ENCODE measurements at regions not wholly inside any gene's neighbourhood (a gene's known extent, or its start where the extent isn't known, plus 50 kb on each side); places are given as distances from the start of the nearest gene placed in this dataset.

DNA sequence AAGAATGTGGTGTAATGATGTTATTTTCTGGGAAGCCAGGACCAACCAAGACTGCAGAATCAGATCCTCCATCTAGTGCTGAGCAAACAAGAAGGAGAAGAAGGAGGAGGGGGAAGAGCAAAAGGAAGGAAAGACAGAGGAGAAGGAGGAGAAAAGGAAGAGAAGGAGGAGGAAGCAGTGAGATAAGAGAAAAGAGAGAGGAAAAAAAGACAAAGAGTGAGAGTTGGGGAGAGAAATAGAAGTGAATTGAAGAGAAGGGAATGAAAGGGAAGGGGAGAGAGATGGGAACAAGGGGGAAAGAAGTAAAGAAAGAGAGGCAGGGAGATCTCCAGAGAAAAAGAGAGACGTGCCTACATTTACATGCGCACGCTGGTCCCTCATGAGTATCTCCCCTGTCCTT lies 153.5 kb downstream of the MN1 start (continued):
- TF ChIP-seq, protein P1, sequence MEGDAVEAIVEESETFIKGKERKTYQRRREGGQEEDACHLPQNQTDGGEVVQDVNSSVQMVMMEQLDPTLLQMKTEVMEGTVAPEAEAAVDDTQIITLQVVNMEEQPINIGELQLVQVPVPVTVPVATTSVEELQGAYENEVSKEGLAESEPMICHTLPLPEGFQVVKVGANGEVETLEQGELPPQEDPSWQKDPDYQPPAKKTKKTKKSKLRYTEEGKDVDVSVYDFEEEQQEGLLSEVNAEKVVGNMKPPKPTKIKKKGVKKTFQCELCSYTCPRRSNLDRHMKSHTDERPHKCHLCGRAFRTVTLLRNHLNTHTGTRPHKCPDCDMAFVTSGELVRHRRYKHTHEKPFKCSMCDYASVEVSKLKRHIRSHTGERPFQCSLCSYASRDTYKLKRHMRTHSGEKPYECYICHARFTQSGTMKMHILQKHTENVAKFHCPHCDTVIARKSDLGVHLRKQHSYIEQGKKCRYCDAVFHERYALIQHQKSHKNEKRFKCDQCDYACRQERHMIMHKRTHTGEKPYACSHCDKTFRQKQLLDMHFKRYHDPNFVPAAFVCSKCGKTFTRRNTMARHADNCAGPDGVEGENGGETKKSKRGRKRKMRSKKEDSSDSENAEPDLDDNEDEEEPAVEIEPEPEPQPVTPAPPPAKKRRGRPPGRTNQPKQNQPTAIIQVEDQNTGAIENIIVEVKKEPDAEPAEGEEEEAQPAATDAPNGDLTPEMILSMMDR (IDR thresholded peaks at IDR 0.05; ENCODE audit: control extremely low read depth in 1 of 3, insufficient read depth in 1 of 3, low read depth in 1 of 3, low read length in 3 of 3): no peak
- TF ChIP-seq TAF1 (IDR thresholded peaks at IDR 0.05; ENCODE audit: low read depth, low read length): no peak
- TF ChIP-seq TAF7 (optimal IDR thresholded peaks at IDR 0.05; ENCODE audit: borderline replicate concordance, low read depth, low read length): no peak

Measured in H1 (cell line).